ENCODE measurements at regions not wholly inside any gene's neighbourhood (a gene's known extent, or its start where the extent isn't known, plus 50 kb on each side); places are given as distances from the start of the nearest gene placed in this dataset.
"Not testable (repeated sequence)": the region's sequence is repeated elsewhere in the genome, so short reads cannot be mapped to it uniquely, and the experiment has no call there.

DNA sequence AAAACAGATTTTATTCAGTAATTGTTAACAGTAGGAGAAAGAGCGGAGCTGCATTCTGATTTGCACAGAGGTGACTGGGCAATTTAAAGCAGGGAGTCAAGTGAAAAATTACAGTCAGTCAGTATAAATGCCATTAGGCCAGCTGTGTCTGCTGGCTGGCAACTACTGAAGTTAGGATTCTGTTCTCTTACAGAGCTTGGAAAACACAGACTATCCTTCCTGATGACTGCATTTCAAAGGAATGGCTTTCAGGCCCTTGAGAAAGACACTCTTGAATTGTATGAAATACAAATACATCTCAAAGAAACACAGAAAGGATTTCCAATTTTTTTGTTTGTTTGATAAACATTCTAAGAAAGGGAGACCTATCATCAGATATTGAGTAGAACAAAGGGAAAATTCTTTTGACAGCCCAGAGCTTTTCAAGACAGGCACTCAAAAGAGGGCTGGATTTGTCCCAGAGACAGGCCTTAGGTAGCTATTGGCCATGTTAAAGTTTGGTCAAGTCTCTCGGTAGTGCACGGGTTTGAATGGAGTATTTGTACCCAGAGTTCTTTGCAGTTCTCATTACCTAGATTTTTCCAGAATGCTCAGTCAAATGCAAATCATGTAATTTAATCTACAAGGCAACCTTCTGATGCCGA is 551.2 kb upstream of the CCDC54 start:
- no peak for DNase-seq (ENCODE audit: low spot score)
- no peak for ATAC-seq

DNA sequence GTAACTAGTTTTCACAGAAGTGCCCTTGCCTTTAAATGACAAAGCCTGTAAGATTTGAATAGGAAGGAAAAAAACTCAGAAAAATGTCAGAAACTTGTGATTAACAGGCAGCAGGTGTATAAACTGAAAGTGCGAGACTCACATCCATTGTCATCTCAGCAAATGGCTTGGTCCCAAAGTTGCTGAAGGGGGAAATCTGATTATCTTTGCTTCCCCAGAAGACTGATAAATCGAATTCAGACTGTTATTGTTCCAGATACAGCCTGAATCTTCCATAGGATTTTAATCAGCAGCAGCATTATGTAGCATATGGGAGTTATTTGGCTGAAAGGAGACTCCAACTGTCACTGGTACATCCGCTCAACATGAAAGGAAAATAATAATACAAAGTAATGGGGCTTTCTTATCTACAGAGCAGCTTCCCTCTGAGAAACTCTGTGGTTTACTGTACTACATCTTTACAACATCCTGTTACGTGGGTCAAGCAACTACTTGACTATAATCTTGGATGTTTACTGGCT is 550.4 kb upstream of the CCDC54 start:
- DNase-seq (ENCODE audit: low spot score) (no peak), ATAC-seq (no peak)

DNA sequence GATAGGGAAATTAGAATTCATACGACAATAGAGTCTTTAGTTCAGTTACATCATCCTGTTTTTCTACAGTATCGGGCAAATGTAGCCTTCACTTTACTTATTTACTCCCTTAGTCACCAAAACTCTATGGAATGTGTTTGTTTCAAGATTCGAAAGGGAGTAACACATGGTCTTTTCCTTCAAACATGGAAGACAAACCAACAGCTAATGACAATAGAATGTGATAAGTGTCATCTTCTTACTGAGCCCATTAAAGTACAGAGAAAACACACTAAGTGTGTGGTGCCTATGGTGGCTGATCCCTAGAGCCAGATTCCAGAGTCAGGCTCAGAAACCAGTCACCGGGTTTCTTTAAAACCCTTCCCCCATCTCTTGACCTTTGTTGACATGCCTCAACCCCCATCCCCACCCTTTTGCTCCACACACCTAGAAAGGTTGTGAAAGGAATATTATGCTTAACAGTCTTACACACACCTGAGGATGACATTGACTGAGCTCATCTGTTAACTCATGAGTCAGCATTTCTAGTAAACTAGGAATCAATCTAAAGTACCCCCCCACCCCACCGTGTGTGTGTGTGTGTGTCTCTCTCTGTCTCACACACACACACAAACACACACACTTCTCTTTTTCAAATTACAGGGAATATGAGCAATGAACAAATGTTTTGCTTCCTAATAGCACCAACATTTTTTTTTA is 549.6 kb upstream of the CCDC54 start:
- ATAC-seq (no peak), DNase-seq (ENCODE audit: low spot score) (no peak)

DNA sequence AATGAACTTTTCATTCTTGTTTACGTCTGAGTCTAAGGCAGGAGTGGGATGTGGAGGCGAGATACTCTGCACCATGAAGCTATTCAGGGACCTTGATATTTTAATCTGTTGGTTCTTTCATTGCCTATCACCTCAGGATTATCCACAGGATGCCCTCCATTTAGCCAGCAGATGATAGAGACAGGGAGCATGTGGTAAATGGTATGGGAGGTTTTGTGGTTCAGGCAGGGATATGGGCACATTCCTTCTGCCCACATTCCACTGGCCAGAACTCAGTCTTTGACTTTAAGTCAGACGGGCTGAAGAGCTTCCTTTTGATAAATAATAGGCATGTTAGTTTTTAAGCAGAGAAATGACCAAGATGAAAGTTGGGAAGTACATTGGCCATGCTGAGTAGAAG is 548.0 kb upstream of the CCDC54 start:
- no peak for ATAC-seq
- DNase-seq (ENCODE audit: low spot score): no peak

DNA sequence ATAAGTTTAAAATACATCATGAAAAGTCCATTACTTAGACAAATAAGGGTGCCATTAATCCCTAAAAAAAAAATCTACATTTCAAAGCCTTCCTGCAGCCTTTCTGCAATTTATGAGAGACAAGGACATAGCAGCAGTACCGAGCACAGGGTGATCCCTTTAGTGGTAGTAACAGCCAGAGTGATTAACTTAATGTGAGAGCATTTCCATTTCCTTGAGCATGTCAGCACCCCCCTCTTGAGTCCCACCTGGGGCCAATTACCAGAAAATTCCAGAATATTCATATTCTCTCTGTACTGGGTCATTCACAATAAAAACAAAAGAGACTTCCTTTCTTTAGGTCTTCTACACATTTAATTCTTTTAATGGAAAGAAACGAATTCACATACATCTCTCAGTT is 546.9 kb upstream of the CCDC54 start:
- ATAC-seq: no peak

DNA sequence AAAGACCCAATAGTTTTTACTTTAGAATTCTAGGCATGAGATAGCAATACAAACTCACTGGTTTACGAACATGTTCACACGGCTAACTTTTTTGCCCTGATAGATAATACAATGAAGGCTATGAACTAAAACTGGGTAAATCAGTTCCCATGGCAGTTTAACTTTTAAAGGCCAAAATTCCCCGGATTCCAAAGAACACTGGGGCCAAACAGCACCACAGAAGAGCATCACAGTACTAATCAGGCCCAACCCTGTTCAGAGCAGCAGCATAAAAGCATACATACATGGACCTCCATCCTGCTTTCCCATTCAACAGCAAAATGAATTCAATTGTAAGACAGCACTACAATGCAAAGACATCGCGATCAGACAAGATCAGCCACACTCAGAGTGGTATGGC is 540.3 kb upstream of the CCDC54 start:
- ATAC-seq (no peak), DNase-seq (ENCODE audit: low spot score) (no peak)

More for the DNA sequence above, 546.9 kb upstream of the CCDC54 start:
- no peak for DNase-seq (ENCODE audit: low spot score)

DNA sequence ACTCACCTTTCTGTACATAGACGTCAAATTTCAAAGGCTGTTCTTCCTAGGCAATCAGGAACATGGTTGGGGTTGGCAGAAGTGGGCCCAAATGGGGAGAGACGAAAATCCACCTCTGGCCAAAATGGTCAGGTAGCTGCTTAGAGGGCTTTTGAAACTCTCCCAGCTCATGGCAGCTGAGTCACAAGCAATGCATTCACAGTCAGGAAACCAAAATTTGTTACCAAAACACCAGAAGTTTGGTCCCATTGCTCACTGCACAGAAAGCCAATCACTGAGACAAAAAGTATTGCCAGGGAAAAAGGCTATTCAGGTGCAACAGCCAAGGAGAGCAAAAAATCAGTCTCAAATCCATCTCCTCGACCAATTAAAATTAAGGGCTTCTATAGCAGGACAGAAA is 539.6 kb upstream of the CCDC54 start:
- DNase-seq (ENCODE audit: low spot score): no peak
- ATAC-seq: no peak

DNA sequence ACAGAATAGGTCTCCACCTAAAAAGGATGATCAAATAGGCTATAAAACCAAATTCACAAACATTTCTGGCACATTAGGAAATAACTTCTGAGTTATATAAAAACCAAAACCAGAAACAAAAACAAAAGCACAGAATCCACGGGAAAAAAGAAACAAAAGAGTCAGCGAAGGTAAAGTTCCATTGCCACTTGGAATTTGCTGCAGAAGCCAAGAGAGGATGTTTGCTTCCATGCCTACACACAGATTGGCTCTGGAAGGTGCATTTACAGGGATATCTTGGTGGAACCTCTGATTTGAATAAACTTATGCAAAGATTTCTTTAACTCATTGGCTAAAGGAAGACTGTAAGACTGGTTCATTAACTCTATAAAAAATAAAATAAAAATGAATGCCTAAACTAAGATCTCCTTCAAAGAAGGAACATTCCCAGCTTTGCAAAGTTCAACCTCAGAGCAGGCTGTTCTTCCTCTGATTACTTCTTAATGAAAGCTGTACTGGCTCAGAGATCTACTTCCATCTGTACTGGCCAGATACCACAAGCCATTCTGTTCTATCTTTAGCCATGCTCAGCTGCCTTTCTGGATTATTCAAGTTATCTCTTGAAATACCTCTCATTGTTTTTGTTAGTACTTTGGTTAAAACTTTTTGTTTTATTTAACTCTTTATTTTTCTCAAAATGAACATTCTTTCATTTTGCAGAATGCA is 537.5 kb upstream of the CCDC54 start:
- ATAC-seq (no peak), DNase-seq (ENCODE audit: low spot score) (no peak)

DNA sequence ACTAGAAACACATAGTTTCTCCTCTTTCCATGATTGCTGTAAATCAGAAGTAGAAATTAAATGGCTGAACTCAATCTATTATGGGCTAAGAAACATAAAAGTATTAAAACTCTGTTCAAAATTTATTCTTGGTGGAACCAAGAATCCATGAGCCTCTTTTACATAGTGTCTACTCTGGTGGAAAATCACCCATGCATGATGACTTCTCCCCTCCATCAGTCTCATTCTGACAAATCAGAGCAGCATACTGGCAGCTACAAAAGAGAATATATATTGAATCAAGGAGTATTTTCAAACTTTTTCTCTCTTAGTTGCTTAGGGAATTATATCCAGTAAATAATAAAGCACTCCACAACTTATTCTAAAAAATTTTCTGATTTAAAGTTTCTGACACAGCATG is 536.9 kb upstream of the CCDC54 start:
- ATAC-seq (no peak), DNase-seq (ENCODE audit: low spot score) (no peak)

DNA sequence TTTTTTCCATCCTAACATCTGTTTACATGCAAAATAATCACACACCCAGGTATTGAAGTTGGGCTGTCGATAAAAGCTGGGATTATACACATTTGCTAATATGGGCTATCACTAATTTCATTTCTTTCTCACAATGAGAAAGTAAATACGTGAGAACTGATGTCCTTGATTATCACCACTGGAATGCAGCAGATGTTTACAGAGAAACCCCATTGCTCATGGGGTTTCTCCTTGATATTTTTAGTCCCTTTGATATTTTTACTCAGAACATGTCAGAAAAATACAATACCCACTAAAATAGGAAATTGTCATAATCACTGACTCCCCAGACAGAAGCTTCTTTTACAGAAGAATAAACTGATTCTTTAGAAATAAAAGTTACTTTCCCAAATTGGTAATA is 535.1 kb upstream of the CCDC54 start:
- DNase-seq (ENCODE audit: low spot score): no peak
- no peak for ATAC-seq

DNA sequence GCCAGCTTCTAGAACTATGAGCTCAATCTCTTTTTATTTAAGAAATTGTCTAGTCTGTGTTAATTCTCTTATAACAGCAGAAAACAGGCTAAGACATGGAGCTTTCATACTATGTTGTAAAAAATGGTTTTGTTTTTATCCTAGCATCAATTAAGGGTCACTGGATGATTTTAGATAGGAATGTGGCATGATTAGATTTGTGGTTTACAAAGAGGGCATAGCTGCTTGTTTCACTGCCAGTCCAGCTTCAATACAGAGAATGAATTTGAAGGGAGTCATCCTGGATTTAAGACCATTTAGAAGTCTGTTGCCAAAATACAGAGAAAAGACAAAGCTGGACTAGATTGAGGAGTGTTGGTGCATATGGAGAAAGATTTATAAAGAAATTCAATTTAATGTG is 532.6 kb upstream of the CCDC54 start:
- ATAC-seq: no peak

DNA sequence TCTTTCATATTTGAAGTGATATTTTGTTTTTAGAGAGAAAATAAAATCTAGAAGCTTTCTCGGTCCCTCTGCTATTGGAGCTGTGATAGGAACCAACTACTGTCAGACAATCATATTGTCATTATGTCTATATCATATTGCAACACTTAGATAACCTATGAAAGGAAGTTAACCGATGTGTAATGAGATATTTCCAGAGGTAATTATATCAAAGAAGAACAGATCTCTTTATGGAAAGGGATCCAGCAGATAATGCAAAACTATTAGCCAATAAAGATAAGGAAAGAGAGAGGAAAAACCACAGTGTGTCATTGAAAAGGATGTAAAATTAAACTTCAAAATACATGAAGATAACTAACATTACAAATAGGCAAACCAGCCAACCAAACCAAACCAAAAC is 529.1 kb upstream of the CCDC54 start:
- no peak for DNase-seq (ENCODE audit: low spot score)
- ATAC-seq: no peak

More for the DNA sequence above, 532.6 kb upstream of the CCDC54 start:
- DNase-seq (ENCODE audit: low spot score): no peak

DNA sequence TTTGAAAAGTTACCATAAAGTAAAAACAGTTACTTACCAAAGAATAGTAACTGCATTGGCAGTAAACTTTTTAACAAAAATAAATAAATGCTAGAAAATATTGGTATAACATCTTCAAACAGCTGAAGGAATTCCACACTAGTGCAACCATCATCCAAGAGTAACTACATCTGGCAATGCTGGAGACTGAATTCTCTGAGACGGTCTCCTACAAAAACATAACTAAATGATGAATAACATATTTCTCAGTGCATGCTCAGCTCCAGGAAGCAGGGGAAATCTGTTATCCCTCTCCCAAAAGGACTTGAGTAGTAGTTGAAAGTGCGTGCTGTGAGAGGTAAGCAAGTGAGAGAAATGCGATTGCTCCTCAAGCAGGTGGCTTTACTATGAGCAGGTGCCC is 526.8 kb upstream of the CCDC54 start:
- no peak for DNase-seq (ENCODE audit: low spot score)
- ATAC-seq: no peak

DNA sequence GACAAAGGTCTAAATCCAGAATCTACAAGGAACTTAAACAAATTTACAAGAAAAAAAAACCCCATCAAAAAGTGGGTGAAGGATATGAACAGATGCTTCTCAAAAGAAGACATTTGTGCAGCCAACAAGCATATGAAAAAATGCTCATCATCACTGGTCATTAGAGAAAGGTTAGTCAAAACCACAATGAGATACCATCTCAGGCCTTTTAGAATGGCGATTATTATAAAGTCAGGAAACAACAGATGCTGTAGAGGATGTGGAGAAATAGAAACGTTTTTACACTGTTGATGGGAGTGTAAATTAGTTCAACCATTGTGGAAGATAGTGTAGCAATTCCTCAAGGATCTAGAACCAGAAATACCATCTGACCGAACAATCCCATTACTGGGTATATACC is 518.9 kb upstream of the CCDC54 start:
- DNase-seq (ENCODE audit: low spot score); ATAC-seq: not testable (repeated sequence)

DNA sequence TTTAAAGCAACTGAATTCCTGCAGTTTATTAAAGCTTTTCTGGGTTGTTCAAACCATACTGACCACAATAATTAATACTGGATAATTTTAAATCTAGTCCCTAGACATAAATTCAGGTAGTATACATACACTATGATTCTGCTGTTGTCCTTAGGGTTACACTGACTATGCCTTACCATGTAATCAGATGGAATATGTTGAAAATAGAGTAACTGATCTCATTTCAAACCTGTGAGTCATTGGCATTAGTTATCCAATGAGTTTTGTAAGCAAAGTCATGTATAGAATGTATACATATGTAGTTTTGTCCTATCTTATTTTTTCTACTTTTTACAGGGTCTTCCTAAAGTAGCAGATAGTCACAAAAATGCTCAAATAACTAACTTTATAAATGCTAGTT is 517.1 kb upstream of the CCDC54 start:
- DNase-seq (ENCODE audit: low spot score): no peak
- no peak for ATAC-seq

DNA sequence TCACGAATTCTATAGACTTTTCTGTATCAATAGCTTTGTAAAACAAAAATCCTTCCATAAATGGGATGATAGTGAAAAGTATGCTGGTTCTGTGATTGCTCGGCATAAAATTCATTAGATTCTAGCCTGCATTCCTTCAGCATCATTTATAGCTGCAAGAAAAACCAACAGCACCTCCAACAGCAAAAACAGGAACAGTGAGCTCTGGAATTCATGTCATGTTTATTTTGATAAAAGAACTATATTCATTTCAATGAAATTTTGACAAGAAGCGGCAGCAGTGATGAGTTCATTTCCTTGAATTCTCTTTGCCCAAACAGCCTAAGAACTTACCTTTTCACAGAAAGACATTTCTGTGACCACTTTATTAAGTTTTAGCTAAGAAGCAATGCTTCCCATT is 515.2 kb upstream of the CCDC54 start:
- no peak for DNase-seq (ENCODE audit: low spot score)
- ATAC-seq: no peak

DNA sequence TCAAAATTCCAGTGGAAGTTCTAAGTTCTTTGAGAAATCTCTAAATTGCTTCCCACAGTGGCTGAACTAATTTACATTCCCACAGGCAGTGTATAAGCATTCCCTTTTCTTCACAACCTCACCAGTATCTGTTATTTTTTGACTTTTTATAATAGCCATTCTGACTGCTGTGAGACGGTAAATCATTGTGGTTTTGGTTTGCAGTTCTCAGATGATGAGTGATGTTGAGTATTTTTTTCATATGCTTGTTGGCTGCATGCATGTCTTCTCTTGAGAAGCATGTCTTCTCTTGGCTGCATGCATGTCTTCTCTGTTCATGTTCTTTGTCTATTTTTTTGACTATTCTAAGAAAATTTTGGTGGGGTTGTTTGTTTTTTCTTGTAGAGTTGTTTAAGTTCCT is 499.6 kb upstream of the CCDC54 start:
- no peak for ATAC-seq
- DNase-seq (ENCODE audit: low spot score): no peak

DNA sequence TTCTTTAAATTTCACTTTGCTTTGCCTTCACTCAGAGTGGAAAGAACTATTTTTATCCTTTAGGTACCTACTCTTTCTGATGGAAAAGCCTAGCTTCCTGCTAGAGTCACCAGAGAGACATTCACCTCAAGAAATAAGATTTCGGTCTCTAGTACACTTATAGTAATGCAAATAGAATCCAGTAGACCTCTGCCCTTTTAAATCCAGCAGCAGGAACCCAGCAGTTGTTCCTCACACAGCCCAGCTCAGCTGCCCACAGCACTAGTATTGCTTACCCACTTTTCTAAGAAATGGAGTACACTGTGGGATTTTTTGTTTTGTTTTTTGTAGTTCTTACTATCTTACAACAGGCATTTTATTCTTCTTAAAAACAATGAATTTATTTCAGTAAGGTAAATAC is 497.0 kb upstream of the CCDC54 start:
- DNase-seq (ENCODE audit: low spot score): no peak
- no peak for ATAC-seq

DNA sequence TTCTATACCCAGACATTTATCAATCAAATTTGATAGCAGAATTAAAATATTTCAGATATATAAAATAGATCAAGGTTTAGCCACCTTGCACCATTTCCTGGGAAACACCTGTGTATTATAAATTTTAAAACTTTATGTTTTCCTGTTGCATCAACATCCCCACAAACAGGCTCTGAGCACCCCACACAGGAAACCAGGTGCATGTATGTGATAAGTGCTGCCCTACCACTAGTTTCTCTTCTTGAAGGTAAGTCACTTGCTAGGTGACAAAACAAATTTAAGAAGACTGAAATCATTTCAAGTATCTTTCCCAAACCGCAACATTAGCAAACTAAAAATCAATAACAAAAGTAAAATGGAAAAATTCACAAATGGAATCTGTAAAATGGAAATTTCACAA is 496.1 kb upstream of the CCDC54 start:
- ATAC-seq (no peak), DNase-seq (ENCODE audit: low spot score) (no peak)

DNA sequence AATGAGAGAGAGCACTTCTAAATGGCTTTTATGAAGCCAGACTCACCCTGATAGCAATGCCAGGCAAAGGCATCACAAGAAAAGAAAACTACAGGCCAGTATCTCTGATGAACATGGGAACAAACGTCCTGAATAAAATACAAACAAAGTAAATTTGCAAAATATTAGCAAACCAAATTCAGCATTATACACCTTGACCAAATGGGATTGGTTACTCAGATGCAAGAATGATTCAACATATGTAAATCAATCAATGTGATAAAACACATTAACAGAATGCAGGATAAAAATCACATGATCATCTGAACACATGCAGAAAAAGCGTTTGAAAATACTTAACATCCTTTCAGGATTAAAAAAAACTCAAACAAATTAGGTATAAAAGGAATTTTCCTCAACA is 494.9 kb upstream of the CCDC54 start:
- ATAC-seq (no peak), DNase-seq (ENCODE audit: low spot score) (no peak)

DNA sequence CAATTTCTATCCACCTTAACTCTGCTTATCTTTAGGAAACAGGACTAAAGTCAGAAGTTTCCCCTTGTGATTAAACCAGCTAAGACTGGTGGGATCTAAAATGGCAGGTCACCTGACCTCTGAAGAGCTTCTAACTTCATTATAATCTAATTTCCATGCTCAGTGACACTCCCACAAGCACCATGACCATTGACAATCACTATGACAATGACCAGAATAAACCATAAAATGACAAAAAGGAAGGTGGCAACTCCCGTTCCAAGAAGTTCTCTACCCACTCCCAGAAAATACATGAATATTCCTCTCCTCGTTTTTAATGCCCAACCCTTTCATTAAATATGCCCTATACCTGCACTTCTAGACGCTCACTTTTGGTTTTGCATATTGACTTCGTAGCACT is 471.2 kb upstream of the CCDC54 start:
- DNase-seq (ENCODE audit: low spot score): no peak
- ATAC-seq: no peak
